ENCODE measurements at regions not wholly inside any gene's neighbourhood (a gene's known extent, or its start where the extent isn't known, plus 50 kb on each side); places are given as distances from the start of the nearest gene placed in this dataset.
"Not testable (repeated sequence)": the region's sequence is repeated elsewhere in the genome, so short reads cannot be mapped to it uniquely, and the experiment has no call there.

DNA sequence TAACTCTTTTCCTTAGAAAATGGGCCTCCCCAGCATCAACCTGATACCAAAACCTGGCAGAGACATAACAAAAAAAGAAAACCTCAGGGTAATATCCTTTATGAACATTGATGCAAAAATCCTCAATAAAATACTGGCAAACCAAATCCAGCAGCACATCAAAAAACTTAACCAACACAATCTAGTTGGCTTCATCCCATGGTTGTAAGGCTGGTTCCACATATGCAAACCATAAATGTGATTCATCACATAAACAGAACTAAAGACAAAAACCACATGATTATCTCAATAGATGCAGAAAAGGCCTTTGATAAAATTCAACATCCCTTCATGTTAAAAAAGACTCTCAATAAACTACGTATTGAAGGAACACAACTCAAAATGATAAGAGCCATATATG, 68.5 kb downstream of the SNTN start:
- TF ChIP-seq CTCF, POLR2A (IDR thresholded peaks at IDR 0.05): not testable (repeated sequence)

Measured in testis (tissue), 2 donors.